NCI-H2227 treated with DMSO at 0.1 percent for 48 hours (cell line): ENCODE measurements at regions not wholly inside any gene's neighbourhood (a gene's known extent, or its start where the extent isn't known, plus 50 kb on each side); places are given as distances from the start of the nearest gene placed in this dataset.
"Not testable (repeated sequence)": the region's sequence is repeated elsewhere in the genome, so short reads cannot be mapped to it uniquely, and the experiment has no call there.

Experiments used
- DNase-seq: peaks from one replicate; lab custom pipeline; 2025; lab: John Stamatoyannopoulos, UW

DNA sequence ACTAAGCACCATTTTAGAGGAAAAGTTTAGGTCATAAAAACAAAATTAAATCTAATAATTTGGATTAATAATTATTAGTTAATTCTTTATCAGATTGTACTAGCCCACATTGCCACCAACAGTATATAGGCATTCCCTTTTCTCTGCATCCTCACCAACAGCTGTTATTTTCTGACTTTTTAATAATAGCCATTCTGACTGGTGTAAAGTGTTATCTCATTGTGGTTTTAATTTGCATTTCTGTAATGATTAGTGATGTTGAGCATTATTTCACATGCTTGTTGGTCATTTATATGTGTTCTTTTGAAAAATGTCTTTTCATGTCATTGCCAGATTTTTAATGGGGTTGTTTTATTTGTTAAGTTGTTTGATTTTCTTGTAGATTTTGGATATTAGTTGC lies 319.1 kb upstream of the SYNCRIP start:
- no peak for DNase-seq

DNA sequence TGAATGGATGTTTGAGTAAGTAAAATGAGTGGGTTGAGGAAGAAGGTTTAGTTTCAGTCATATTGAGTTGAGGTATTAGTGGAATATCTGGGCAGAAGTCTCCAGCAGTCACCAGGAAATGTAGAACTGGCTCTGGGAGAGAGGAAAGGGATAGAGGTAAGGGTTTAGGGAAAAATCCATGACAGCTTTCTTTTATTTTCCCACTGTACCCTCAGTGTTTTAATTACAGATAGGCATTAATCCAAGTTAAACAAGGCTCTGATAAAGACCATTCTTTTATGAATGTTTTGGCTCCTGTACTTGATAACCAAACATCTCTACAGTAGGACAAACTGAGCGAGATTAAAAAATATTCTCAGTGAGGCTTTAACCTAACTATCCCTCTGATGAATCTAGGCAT lies 318.4 kb upstream of the SYNCRIP start:
- DNase-seq, result no peak

DNA sequence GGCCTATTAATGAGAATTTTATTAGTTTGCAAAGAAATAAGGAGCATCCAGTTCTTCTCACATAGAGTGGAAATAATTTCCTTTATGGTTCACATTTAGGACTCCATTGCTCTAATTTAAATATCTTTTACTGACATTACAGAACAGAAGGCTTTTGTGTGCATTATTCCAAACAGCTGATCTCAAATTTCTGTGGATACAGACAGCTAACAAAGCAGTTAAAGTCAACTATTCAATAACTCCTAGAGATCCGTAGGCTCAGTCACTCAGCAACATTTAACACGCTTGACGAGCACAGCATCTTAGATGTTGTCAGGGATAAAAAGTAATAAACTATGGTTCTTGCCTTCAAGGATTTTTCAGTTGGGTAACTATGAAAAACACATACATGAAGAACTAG lies 305.8 kb upstream of the SYNCRIP start:
- DNase-seq, result no peak

DNA sequence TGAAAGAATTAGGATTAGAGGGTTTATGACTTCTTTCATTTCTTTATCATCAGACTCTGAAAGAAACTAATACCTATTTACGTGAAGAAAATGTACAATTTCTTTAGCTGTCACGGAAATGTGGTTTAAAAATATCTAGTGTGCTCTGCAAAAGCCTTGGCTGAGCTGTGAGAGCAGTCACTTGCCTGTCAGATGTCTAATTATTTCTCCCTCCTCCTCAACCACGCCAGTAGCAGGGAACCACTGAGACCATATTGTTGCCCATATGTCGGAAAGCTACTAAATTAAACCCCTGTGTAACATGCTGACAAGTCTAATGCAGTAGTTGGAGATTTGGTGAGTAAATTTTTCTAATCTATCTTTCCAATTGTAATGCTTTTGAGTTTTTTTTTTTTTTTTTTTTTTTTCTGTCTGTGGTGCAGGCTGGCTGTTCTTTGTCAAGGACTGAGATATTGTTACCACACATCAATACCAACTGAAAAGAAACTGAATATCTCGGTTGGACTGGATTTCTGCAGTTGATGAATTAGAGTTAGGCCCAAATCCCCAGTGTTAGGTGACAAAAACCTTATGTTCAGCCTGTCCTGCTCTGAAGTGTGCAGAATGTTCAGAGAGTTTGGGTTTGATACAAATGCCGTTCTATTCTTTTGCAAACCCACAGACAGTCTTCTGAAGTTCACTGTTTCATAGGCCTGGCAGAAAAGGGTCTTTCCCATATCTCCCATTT lies 302.9 kb upstream of the SYNCRIP start:
- DNase-seq, result no peak

DNA sequence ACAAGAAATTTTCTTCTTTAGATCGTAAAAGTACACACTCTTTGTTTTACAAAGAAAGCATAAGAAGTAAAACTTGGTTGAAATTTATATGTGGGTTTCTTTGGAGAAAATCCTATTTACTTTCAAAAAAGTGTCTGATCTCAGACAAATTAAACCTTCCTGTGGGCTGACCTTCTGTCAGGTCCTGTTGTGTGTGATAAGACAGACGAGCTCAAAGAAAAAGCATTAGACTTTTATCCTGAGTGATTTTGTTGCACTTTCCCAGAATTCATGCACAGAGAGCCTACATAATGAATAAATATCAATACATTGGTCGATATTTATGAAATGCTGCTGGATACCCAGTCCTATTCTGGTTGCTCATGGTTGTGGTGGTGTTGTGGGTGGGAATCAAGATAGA lies 302.1 kb upstream of the SYNCRIP start:
- no peak for DNase-seq

DNA sequence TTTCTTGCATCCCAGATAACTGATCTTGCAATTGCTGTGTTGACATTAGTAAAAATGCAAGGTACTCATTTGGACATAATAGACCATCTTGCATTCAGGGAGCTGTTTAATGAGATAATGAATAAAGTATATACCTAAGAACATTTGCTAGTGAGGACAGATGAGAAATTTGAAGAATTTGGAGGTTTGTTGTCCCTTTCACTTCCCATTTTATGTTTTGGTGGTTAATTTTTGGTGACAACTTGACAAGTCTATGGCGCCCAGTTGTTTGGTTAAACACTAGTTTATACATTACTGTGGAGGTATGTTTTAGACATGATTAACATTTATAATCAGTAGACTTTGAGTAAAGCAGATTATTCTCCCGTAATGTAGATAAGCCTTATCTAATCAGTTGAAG lies 300.2 kb upstream of the SYNCRIP start:
- DNase-seq, result no peak

DNA sequence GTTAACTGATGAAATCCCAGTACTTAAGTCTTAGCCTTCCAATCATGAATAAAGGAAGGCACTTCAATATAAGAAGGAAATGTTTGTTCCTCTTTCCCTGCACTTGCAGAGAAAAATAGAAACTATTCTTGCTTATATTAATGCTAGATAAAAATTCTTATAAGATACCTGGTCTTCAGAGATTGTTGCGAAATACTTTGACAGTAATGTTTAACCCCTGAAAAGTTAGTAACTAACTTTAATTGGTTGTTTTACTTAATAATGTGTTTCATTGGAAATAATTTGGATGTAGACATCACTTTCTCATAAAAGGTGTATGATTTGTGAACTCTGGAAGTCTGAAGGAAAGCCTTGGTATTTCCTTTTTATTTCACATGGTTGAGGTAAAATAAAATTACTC lies 294.2 kb upstream of the SYNCRIP start:
- no peak for DNase-seq

DNA sequence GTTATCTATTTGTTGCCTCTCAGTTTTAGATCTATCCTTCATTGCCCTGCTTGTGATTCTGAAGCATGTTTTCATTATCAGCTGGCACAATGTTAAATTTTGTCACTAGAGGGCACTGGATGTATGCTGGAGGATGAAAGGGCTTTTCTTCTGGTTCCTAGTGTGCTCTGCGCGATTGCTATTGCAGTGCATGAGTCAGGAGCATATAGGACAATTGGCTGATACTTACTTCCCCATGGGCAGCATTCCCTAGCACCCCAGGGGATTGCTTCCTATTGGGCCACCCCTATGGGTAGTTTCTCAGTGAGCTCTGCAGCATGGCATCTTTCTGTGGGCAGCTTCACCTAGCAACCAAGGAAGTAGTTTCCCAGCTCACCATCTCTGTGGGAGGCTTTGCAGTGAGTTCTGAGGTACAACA lies 280.3 kb upstream of the SYNCRIP start:
- DNase-seq, result peak; percentile 0

DNA sequence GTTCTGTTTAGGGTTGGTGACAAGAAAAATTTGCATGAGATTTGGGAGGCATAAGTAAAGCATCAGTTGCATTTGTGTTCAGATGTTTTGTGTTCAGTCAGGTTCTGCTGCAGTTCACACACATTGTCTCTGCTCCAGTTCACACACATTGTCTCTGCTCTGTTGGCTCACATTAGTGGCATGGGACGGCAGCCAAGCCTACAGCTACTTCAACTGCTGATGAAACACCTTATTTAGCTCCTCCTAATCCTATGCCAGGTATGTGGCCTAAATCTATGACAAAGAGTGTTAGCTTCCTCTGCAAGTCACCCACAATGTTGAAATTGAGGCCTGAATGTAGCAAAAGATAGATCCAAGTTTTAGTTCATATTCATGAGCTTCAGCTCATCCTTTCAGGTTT lies 278.1 kb upstream of the SYNCRIP start:
- DNase-seq, result no peak

DNA sequence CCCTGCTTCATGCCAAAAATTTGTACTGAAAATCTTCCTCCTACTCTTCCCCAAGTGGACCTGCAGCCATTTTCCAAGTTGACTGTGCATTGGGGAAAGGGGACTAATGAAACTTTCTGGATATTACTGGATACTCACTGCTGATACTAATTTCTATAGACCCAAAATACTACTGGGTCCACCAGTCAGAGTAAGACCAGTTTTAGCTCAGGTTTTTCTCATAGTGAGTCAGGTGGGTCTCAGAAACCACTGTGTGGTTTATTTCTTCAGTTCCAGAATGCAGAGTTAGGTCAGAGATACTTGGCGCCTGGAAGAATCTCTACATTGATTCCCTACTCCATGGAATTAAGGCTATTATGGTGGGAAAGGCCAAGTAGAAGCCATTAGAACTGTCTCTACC lies 274.8 kb upstream of the SYNCRIP start:
- no peak for DNase-seq

DNA sequence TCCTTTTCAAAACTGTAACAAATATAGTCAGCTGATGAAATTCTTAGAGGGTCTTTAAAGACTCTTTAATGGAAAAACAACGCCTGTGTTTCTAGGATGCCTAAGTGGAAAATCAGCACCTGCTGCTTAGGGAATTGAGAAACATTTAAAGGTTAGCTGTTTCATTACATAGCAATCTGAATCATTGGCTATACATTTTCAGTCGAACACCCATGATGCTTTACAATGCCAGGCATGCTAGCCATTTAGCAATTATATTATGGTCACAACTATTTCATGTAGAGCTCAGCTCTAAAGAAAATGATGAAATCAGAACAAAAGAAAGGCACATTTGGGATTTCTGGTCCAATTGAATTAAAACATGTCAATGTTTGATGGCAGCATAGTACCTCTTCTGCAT lies 270.3 kb upstream of the SYNCRIP start:
- no peak for DNase-seq

DNA sequence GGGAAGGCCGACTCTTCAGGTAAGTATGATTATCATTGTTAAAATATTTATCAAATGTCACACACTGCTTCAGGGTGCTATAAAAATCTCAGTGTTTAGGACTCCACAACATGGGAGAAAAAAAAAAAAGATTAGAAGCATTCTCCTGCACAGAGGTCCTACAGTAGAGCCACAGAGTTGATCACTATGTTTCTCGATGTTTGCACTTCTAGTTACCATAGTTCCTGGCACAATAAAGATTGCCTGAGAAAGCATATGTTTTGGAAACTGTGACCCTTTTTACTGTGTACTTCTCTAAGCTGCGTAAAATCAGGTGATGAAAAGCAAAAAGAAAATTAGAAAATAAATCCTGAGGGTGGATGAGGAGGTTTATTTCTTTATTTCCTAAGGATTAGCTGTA lies 269.9 kb upstream of the SYNCRIP start:
- DNase-seq, result no peak

DNA sequence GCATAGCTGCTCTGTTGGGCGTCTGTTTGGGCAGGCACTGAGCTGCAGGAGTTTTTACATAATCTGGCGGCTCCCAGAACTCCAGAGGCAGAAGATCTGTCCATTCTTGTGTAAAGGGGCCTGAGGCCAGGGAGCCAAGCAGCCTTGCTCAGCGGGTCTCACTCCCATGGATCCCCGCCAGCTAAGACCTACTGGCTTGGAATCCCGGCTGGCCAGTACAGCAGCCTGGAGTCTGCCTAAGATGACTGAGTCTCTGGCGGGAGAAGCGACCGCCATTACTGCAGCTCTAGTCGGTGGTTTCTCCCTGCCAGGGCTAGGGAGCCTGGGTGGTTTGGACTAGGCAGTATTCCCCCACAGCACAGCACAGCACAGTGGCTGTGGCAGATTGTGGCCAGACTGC lies 268.4 kb upstream of the SYNCRIP start:
- no peak for DNase-seq

DNA sequence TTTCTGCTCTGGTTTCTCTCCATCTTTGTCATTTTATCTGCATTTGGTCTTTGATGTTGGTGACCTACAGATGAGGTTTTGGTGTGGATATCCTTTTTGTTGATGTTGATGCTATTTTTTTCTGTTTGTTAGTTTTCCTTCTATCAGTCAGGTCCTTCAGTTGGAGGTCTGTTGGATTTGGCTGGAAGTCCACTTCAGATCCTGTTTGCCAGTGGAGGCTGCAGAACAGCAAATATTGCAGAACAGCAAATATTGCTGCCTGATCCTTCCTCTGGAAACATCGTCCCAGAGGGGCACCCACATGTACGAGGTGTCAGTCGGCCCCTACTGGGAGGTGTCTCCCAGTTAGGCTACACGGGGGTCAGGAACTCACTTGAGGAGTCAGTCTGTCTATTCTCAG lies 265.4 kb upstream of the SYNCRIP start:
- DNase-seq, result not testable (repeated sequence)

DNA sequence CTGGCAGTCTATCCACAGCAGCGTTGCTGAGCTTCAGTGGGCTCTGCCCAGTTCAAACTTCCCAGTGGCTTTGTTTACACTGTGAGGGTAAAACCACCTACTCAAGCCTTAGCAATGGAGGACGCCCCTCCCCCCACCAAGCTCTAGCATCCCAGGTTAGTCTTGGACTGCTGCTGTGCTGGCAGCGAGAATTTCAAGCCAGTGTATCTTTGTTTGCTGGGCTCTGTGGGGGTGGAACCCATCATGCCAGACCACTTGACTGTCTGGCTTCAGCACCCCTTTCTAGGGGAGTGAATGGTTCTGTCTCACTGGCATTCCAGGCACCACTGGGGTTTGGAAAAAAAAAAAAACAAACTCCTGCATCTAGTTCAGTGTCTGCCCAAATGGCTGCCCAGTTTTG lies 249.7 kb upstream of the SYNCRIP start:
- no peak for DNase-seq

DNA sequence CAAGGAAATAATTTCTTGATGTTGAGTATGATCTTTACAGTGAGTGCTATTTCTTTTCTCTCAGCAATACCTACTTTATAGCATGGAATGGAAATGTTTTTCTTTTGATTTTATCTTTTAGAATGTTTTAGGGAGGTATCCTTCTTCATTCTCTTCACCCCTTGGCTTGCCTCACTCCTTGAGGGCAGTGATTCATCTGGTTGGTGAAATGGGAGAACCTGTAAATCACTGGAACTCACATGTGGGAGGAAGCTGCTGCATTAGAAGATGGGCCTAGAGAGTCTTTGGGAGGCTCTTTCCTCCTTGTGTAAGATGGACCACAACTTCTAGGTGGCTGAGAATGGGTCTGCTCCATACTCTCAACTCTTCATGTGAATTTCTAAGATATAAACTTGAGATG lies 244.8 kb upstream of the SYNCRIP start:
- no peak for DNase-seq

DNA sequence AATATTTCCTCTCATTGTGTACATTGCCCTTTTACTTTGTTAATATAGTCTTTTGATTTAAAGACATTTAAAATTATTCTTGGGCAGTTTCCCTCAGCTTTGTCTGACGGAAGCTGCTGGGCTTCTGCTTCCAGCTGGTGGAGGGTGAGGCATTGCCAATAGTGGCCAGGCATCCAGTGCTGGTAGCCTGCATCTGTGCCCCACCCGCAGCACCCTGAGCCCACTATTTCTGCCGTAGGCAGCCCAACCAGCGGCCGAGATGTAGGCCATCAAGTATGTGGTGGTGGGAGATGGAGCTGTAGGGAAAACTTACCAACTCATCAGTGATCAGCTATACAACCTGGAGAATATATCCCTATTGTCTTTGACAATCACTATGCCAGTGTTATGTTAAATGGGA lies 226.0 kb upstream of the SYNCRIP start:
- DNase-seq, result no peak

DNA sequence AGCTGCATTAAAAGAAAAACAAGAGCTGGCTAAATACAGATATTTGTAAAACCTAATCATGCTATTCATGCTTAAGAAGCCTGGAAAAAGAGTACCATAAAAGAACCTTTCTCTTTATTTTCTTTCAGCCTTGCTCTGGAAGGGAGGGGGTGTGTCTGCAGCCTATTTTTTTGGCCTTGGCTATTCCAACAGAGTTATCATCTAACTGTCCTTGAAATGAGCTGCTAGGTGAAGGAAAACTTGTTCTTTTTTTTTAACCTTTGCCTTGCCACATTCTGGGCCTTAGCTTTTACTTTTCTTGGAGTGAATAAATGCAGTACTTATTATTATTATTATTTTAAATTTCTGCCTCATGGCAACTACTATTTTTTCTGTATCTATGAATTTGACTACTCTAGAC lies 224.9 kb upstream of the SYNCRIP start:
- no peak for DNase-seq

DNA sequence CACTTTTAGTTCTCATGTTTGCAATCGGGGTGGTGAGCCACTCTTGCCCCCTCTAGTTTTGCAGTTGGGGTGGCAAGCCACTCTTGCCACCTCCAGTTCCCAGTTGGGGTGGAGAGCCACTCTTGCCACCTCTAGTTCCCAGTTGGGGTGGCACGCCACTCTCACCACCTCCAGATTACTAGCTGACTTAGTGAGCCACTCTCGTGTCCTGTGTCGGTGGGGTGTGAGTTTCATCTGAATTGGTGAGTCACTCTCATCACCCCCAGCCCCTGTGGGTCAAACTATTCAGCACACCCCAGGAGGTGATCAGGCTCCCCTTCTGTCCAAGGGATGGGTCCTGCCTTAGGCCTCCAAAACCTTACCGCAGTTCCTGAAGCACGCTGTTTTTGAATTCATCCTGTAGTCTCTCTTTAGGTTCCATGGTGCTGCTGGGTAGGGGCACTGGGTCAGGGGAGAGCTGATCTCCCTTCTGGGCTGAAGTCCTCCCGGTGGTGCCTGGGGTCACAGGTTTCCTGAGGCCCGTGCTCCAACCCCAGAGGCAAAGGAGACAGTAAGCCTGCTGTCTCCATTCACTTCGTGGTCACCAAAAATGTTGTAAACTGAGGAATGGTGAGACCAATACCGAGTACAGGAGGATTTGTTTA lies 224.2 kb upstream of the SYNCRIP start:
- DNase-seq, result no peak

DNA sequence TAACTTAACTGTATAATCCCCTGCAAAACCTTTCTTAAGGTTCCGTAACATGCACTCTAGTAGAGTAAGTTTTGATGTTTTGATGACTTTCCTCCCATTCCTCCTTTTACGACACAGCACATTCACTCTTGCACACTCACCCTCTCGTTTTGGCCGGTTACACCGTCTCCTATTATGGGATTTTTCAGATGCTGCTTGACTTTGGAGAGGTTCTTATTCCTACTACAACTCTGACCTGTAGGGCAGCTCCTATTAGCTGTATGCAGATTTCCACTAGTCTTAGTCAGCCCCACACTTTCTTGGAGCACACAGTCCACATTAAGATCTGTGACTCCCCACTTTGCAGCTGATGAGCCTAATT lies 223.7 kb upstream of the SYNCRIP start:
- no peak for DNase-seq

DNA sequence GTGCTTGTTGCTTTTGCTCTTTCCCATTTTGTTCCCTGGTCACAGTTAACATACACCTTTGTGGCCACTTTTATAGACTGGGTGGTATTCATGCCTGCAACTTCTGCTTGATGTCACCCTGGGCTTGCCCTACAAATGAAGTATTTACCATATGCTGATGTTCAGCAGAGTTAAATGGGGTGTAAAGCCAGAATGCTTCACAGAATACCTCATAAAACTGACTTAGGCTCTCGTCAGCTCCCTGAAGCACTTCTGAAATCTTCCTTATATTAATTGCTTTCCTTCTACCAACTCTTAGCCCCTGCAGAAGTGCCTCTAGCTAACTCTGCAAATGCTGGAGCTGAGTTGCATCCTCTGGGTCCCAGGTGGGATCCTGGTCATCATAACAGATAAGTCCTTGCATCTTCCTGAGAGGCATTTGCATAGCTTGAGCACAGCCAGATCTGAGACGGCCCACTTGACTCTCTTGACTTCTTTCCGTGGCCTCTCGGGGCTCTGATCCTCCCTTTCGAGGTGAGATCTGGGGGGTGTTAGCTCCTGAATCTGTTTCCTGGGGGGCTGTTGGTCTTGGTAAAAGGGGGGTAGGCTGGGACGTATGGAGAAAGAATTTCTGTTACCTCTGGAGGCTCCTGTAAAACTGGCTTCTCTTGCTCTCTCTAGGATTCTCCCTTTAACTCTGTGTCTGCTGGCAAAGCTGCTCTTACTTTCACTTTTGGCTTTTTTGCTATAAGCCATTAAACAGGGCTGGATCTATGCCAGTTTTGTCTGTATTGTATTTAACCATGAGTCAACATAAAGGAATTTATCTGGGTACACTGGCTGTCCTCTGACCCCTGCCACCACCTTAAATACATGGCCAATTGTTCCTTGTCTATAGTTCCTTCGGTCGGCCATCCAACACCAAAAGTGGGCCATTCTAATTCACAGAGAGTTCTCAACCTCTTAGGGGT lies 223.0 kb upstream of the SYNCRIP start:
- DNase-seq, result no peak

DNA sequence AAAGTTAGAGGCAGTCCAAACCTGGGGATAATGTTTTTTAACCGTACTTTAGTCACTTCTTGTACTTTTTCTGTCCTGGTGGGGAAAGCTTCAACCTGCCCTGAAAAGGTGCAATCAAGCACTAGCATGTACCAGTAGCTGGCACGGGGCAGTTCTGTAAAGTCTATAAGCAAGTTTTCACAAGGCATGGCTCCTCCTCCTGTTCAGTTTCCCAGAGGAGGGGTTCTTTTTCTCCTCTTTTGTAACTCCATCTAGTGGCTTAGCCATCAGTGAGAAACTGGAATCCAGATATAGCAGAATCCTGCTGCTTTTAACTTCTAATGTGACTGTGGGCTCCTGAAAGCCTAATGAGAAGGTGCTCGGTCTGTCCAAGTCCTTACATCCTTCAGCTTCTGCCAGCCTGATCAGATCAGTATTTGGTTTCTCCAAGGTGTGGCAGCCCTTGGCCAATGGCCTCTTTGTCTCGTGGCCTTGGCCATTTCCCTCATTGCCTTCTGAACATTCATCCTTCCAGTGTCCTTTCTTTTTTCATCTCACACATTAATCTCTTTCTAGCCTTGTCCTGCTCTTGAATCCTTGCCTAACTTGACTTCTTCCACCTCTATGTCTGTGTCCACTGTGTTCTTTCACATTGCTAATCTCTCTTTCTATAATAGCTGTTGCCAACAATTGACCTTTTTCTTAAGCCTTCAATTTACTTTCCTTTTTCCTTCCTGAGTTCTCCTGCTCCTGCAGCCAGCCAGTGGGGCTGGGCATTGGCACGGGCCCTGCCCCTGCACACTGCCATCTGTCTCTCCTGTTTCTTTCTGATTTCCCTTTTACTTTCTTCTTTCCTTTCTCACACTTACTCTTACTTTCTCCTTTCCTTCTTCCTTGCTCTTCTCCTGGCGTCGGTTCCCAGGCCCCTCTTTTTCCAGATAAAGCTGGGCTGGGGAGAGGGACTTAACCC lies 222.0 kb upstream of the SYNCRIP start:
- DNase-seq, result no peak
